ENCODE measurements at regions not wholly inside any gene's neighbourhood (a gene's known extent, or its start where the extent isn't known, plus 50 kb on each side); places are given as distances from the start of the nearest gene placed in this dataset.

DNA sequence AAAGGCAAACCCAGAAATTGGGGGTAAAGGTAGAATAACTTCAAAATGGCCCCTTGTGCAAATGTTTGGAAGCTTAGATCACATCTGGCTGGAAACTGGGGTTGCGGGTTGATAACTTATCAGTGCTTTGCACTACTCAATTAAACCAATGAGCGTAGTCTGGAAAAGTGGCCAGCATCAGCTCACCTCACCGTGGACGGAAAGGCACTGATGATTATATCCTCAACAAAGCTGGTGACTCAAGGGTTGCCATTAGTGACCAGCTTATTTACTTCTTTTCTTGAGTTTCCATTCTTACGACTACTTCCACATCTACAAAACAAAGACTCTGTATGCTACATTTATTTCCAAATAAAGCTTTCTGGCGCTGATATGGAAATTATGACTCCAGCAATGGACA is 198.5 kb upstream of the HEY2 start:
- TF ChIP-seq EZH2 (IDR thresholded peaks at IDR 0.05; ENCODE audit: borderline replicate concordance, insufficient read depth, low read depth, low read length, poor library complexity, severe bottlenecking) (no peak), CTCF (IDR thresholded peaks at IDR 0.05) (no peak)

DNA sequence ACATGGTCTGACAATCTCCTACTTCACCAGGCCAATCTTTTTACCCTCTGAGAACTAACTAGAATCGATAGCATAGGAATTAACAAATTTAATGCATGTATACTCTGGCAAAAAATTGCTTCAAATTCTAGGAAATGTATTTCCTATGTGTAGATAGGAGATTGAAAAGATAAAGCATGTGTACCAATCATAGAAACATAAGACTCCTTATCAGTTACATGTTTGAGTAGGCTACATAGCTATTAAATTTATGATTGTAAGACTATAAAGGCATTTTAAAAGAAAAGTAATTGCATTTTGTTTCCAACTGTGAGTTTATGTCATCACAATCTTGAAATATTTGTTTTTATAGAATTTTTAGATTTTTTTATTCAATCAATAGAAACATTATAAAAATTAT is 196.6 kb upstream of the HEY2 start:
- Mint-ChIP-seq H3K4me1 (no peaks in the 10 kb centered on the region), H3K27ac (no peak overlapping the region), H3K4me3 (no peak overlapping the region), H3K27me3 (peaks cover 18% of the 10 kb centered on the region), H3K9me3 (ENCODE audit: insufficient read depth) (no peaks in the 10 kb centered on the region)
- H2AFZ ChIP-seq (ENCODE audit: insufficient read depth, low read depth, low read length, poor library complexity, severe bottlenecking): no peak overlapping the region
- H4K20me1 ChIP-seq (ENCODE audit: control insufficient read depth, insufficient read depth, low read length, poor library complexity, severe bottlenecking): no peaks in the 10 kb centered on the region
- no peaks in the 10 kb centered on the region for H3K4me1 ChIP-seq (ENCODE audit: control insufficient read depth in 2 of 2, insufficient read depth in 2 of 2, low read length in 2 of 2)
- no peak for TF ChIP-seq EZH2 (IDR thresholded peaks at IDR 0.05; ENCODE audit: borderline replicate concordance, insufficient read depth, low read depth, low read length, poor library complexity, severe bottlenecking)
- TF ChIP-seq CTCF (IDR thresholded peaks at IDR 0.05): no peak
- H3K9me3 ChIP-seq (ENCODE audit: control extremely low read depth in 1 of 3, control insufficient read depth in 2 of 3, insufficient read depth in 1 of 3, low read length in 2 of 3): no peaks in the 10 kb centered on the region
- H3K27ac ChIP-seq (ENCODE audit: low read length in 2 of 2): no peak overlapping the region
- POLR2A ChIA-PET: interaction anchor here (0.7 kb wide), 1 partner anchor 45 kb away, joined by 6 read pairs; no protein-coding TSS in a partner anchor
- no CpG with 5 or more reads among the region's 1 CpG for WGBS (ENCODE audit: insufficient coverage)
- CTCF ChIA-PET: interaction anchor here (0.7 kb wide), 1 partner anchor 236 kb away, joined by 3 read pairs; no protein-coding TSS in a partner anchor
- peaks cover 0 to 3% (median 1%) of the 10 kb centered on the region in 4 experiments for H3K27me3 ChIP-seq (replicated peaks in 1 of 4; ENCODE audit: control extremely low read depth in 1 of 4, control insufficient read depth in 3 of 4, insufficient read depth in 4 of 4, low read length in 3 of 4)
- H3K4me2 ChIP-seq (replicated peaks; ENCODE audit: low read depth, low read length, poor library complexity, severe bottlenecking): no peak overlapping the region
- DNase-seq (no peak), ATAC-seq (ENCODE audit: low read depth) (no peak)
- H3K4me3 ChIP-seq (ENCODE audit: control extremely low read depth in 1 of 5, extremely low read depth in 1 of 5, insufficient read depth in 1 of 5, low read depth in 2 of 5, low read length in 4 of 5): no peak overlapping the region
- no peak overlapping the region for H3K9ac ChIP-seq (ENCODE audit: low read length)
- H3K36me3 ChIP-seq (replicated peaks in 1 of 2; ENCODE audit: control extremely low read depth in 1 of 2, control insufficient read depth in 1 of 2, extremely low read depth in 1 of 2, insufficient read depth in 2 of 2, low read length in 1 of 2): no peaks in the 10 kb centered on the region
- H3K79me2 ChIP-seq (ENCODE audit: control insufficient read depth, insufficient read depth, low read length): no peaks in the 10 kb centered on the region
- intact Hi-C loops (cut with micrococcal nuclease): no loop called here

More for the DNA sequence above, 198.5 kb upstream of the HEY2 start:
- no peak overlapping the region for H3K27ac Mint-ChIP-seq
- no peaks in the 10 kb centered on the region for H3K9me3 ChIP-seq (ENCODE audit: control extremely low read depth in 1 of 3, control insufficient read depth in 2 of 3, insufficient read depth in 1 of 3, low read length in 2 of 3)
- peaks cover 0 to 3% (median 1%) of the 10 kb centered on the region in 4 experiments for H3K27me3 ChIP-seq (replicated peaks in 1 of 4; ENCODE audit: control extremely low read depth in 1 of 4, control insufficient read depth in 3 of 4, insufficient read depth in 4 of 4, low read length in 3 of 4)
- no peak for ATAC-seq (ENCODE audit: low read depth)
- no peaks in the 10 kb centered on the region for H3K4me1 Mint-ChIP-seq
- H4K20me1 ChIP-seq (ENCODE audit: control insufficient read depth, insufficient read depth, low read length, poor library complexity, severe bottlenecking): no peaks in the 10 kb centered on the region
- no peak overlapping the region for H2AFZ ChIP-seq (ENCODE audit: insufficient read depth, low read depth, low read length, poor library complexity, severe bottlenecking)
- 100% methylated on average over 4 of the region's 6 CpGs for WGBS (ENCODE audit: insufficient coverage)
- H3K4me1 ChIP-seq (ENCODE audit: control insufficient read depth in 2 of 2, insufficient read depth in 2 of 2, low read length in 2 of 2): no peaks in the 10 kb centered on the region
- H3K4me3 Mint-ChIP-seq: no peak overlapping the region
- H3K36me3 ChIP-seq (replicated peaks in 1 of 2; ENCODE audit: control extremely low read depth in 1 of 2, control insufficient read depth in 1 of 2, extremely low read depth in 1 of 2, insufficient read depth in 2 of 2, low read length in 1 of 2): no peaks in the 10 kb centered on the region
- no peaks in the 10 kb centered on the region for H3K9me3 Mint-ChIP-seq (ENCODE audit: insufficient read depth)
- DNase-seq: no peak
- CTCF ChIA-PET: no interaction called here
- POLR2A ChIA-PET: no interaction called here
- intact Hi-C loops (cut with micrococcal nuclease): no loop called here
- no peaks in the 10 kb centered on the region for H3K79me2 ChIP-seq (ENCODE audit: control insufficient read depth, insufficient read depth, low read length)
- H3K27ac ChIP-seq (ENCODE audit: low read length in 2 of 2): no peak overlapping the region
- H3K27me3 Mint-ChIP-seq: peaks cover 8% of the 10 kb centered on the region
- H3K4me2 ChIP-seq (replicated peaks; ENCODE audit: low read depth, low read length, poor library complexity, severe bottlenecking): no peak overlapping the region
- H3K9ac ChIP-seq (ENCODE audit: low read length): no peak overlapping the region
- no peak overlapping the region for H3K4me3 ChIP-seq (ENCODE audit: control extremely low read depth in 1 of 5, extremely low read depth in 1 of 5, insufficient read depth in 1 of 5, low read depth in 2 of 5, low read length in 4 of 5)
